Upper lobe of left lung (tissue), 6 donors: ENCODE measurements at regions not wholly inside any gene's neighbourhood (a gene's known extent, or its start where the extent isn't known, plus 50 kb on each side); places are given as distances from the start of the nearest gene placed in this dataset.

Experiments
- ATAC-seq, 2 donors: fragments of 200-7000 bp; cut with Tn5 transposase; one replicate each; pipeline ENCODE4 v1.9.1; 2022; ENCODE audit warnings: mild to moderate bottlenecking in 2 of 2, moderate library complexity in 2 of 2; ENCODE audit not compliant: low FRiP score in 2 of 2
- DNase-seq, 2 donors: peaks; one replicate each; pipeline ENCODE4 v3.0.0-alpha.2; 2019 to 2020
- H3K27ac ChIP-seq, 4 donors: fragments of 200-600 bp; sonication (generic); one replicate each; pipeline ENCODE4 v1.5.1; 2016 to 2019
- H3K27me3 ChIP-seq, 4 donors: fragments of 200-600 bp; sonication (generic); one replicate each; pipeline ENCODE4 v1.5.1; 2017 to 2019
- H3K36me3 ChIP-seq, 4 donors: fragments of 200-600 bp; sonication (generic); one replicate each; pipeline ENCODE4 v1.5.1; 2016 to 2019
- H3K4me1 ChIP-seq, 4 donors: fragments of 200-600 bp; sonication (generic); one replicate each; pipeline ENCODE4 v1.5.1; 2018 to 2019
- H3K4me3 ChIP-seq, 4 donors: fragments of 200-600 bp; sonication (generic); one replicate each; pipeline ENCODE4 v1.5.1; 2017 to 2019; ENCODE audit warnings: mild to moderate bottlenecking in 2 of 4, moderate library complexity in 1 of 4
- H3K9me3 ChIP-seq, 4 donors: fragments of 200-600 bp; sonication (generic); one replicate each; pipeline ENCODE4 v1.5.1; 2018 to 2019
- EP300 ChIP-seq, 4 donors: sonication (generic); formaldehyde crosslinking; IDR thresholded peaks; one replicate each; pipeline ENCODE4 v1.5.1; 2017; ENCODE audit warnings: antibody characterized with exemption in 4 of 4, control low read depth in 2 of 4
- POLR2A ChIP-seq, 4 donors: fragments of 450-650 bp; IDR thresholded peaks; one replicate each; pipeline ENCODE4 v1.5.1; 2016 to 2017; ENCODE audit warnings: antibody characterized with exemption in 4 of 4, mild to moderate bottlenecking in 2 of 4
- POLR2AphosphoS5 ChIP-seq, 2 donors: sonication (generic); formaldehyde crosslinking; IDR thresholded peaks; one replicate each; pipeline ENCODE4 v1.5.1; 2017; ENCODE audit warnings: antibody characterized with exemption in 2 of 2
- WGBS, 2 donors: methylation state at CpG; one replicate each; pipeline ENCODE4 v1.1.5; 2017 to 2018; 5-methylcytosine and 5-hydroxymethylcytosine counted together
- TF ChIP-seq, protein P1 (sequence below), 6 experiments: fragments of 450-650 bp in 4 of 6; fragments of 200-600 bp in 2 of 6; sonication (generic) in 2 of 6; IDR thresholded peaks; one replicate each; pipeline ENCODE4 v1.5.1; 2016 to 2019; ENCODE audit warnings: antibody characterized with exemption in 6 of 6
- donor health status: DM: no; HTN: no; CAD: no; lungs with moderate emphysema.
- donor health status: DM: no; HTN: yes; CAD: no; lungs with severe emphysema.

DNA sequence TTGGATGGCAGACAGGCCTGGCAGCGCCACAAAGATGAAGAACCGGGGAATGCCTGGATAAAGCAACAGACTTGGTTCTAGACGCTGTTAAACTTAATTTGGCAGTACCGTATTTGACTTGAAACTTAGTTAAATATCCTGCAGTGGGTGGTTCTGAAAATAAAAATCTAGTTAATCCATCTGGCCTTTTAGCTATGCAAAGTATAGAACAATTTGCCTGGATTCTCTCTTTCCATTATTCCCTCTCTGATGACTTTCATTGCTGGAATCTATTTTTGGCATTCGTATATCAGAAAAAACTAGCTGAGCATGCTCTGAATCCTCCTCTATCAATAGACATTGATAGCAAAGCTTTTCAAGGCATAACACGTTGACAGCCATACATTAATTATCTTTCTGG is 203.6 kb downstream of the MACC1 start:
- Histone ChIP-seq H3K9me3 (no peaks in the 10 kb centered on the region), H3K27me3 (no peaks in the 10 kb centered on the region), H3K36me3 (no peaks in the 10 kb centered on the region), H3K27ac (no peak overlapping the region), H3K4me3 (no peak overlapping the region), H3K4me1 (no peaks in the 10 kb centered on the region)
- DNase-seq (no peak), ATAC-seq (no peak)
- TF ChIP-seq POLR2A (IDR thresholded peaks at IDR 0.05) (no peak), EP300 (IDR thresholded peaks at IDR 0.05) (no peak), POLR2AphosphoS5 (IDR thresholded peaks at IDR 0.05) (no peak)
- TF ChIP-seq, protein P1, sequence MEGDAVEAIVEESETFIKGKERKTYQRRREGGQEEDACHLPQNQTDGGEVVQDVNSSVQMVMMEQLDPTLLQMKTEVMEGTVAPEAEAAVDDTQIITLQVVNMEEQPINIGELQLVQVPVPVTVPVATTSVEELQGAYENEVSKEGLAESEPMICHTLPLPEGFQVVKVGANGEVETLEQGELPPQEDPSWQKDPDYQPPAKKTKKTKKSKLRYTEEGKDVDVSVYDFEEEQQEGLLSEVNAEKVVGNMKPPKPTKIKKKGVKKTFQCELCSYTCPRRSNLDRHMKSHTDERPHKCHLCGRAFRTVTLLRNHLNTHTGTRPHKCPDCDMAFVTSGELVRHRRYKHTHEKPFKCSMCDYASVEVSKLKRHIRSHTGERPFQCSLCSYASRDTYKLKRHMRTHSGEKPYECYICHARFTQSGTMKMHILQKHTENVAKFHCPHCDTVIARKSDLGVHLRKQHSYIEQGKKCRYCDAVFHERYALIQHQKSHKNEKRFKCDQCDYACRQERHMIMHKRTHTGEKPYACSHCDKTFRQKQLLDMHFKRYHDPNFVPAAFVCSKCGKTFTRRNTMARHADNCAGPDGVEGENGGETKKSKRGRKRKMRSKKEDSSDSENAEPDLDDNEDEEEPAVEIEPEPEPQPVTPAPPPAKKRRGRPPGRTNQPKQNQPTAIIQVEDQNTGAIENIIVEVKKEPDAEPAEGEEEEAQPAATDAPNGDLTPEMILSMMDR (IDR thresholded peaks at IDR 0.05) = no peak
- 74 to 79% methylated on average over 6 of the region's 6 CpGs for WGBS, 2 donors

DNA sequence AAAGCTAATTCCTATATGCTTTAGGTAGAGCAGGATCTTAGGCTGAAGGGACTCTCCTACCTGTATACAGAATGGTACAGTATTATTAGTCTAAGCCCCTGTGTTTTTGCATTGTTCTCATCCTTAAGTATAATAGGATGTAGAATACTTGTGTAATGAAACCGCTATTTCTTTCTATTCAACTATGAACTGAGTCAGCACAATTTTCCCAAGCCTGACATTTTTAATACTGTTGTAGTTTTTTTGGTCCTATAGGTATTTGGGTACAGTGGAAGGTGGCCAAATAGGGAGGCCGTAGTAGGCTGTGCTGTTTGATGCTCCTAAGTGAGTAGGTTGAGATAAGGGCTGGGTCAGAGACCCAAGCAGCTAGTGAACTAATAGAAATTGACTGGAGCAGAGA is 205.1 kb downstream of the MACC1 start:
- ATAC-seq (no peak), DNase-seq (no peak)
- H3K36me3 ChIP-seq = no peaks in the 10 kb centered on the region
- WGBS, 2 donors = 83 to 90% methylated on average over 2 of the region's 2 CpGs
- H3K4me3 ChIP-seq = no peak overlapping the region
- no peaks in the 10 kb centered on the region for H3K4me1 ChIP-seq
- no peak for TF ChIP-seq POLR2AphosphoS5 (IDR thresholded peaks at IDR 0.05)
- no peak for TF ChIP-seq POLR2A (IDR thresholded peaks at IDR 0.05)
- TF ChIP-seq, protein P1 (IDR thresholded peaks at IDR 0.05) = no peak
- no peak for TF ChIP-seq EP300 (IDR thresholded peaks at IDR 0.05)
- no peaks in the 10 kb centered on the region for H3K27me3 ChIP-seq
- no peak overlapping the region for H3K27ac ChIP-seq
- no peaks in the 10 kb centered on the region for H3K9me3 ChIP-seq

DNA sequence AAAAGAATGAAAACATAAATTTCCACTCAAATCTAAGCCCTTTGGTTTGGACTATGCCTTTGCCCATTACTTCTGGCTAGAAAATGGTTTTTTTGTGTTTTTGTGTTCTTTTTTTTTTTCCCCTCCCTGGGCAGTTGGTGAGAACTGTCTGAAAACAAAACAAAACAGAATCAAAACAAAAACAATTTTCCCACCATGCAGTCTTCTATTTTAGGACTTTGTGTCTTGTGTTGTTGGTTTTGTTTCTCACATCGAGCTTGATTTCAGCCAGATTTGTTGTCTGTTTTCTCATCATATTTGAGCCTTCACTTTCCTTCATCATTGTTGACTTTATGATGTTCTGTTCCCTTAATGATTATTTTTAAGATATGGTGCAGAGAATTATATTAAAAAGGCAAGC is 206.3 kb downstream of the MACC1 start:
- Histone ChIP-seq H3K27me3 (no peaks in the 10 kb centered on the region), H3K4me1 (no peaks in the 10 kb centered on the region), H3K4me3 (no peak overlapping the region), H3K27ac (no peak overlapping the region), H3K36me3 (no peaks in the 10 kb centered on the region), H3K9me3 (no peaks in the 10 kb centered on the region)
- 76 to 96% methylated on average over 1 of the region's 1 CpG for WGBS, 2 donors
- ATAC-seq = no peak
- TF ChIP-seq EP300 (IDR thresholded peaks at IDR 0.05) = no peak
- TF ChIP-seq POLR2AphosphoS5 (IDR thresholded peaks at IDR 0.05) = no peak
- TF ChIP-seq, protein P1 (IDR thresholded peaks at IDR 0.05) = no peak
- no peak for TF ChIP-seq POLR2A (IDR thresholded peaks at IDR 0.05)
- no peak for DNase-seq

- Histone ChIP-seq H3K9me3 (no peaks in the 10 kb centered on the region), H3K27me3 (no peaks in the 10 kb centered on the region), H3K27ac (no peak overlapping the region), H3K36me3 (no peaks in the 10 kb centered on the region), H3K4me3 (no peak overlapping the region), H3K4me1 (no peaks in the 10 kb centered on the region)
- ATAC-seq = no peak
- DNase-seq = no peak
- TF ChIP-seq POLR2A (IDR thresholded peaks at IDR 0.05) (no peak), POLR2AphosphoS5 (IDR thresholded peaks at IDR 0.05) (no peak), EP300 (IDR thresholded peaks at IDR 0.05) (no peak)
- TF ChIP-seq, protein P1 (IDR thresholded peaks at IDR 0.05) = no peak
These were observed 209.7 kb downstream of the MACC1 start for GRCh38 chr7:20007510-20007909.

DNA sequence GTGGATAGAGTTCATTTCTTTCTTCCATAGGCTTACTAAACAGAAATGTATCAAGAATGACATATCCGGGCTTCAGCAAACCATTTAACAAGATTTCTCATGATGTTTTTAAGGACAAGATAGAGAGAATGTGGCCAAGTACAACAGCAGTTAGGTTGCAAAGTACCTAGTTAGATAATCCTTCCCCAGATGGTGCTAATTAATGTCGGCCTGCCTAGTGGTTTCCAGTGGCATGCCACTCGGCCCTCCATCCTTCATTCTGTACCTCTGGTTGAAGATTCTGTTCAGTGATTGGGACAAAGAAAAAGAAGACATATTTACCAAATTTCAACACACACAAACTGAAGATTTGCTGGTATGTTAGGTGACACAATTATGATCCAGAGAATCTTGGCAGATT is 212.1 kb downstream of the MACC1 start:
- Histone ChIP-seq H3K36me3 (no peaks in the 10 kb centered on the region), H3K27me3 (no peaks in the 10 kb centered on the region), H3K4me3 (no peak overlapping the region), H3K4me1 (no peaks in the 10 kb centered on the region), H3K27ac (no peak overlapping the region), H3K9me3 (no peaks in the 10 kb centered on the region)
- ATAC-seq (no peak), DNase-seq (no peak)
- 78 to 83% methylated on average over 3 of the region's 3 CpGs for WGBS, 2 donors
- TF ChIP-seq POLR2AphosphoS5 (IDR thresholded peaks at IDR 0.05) (no peak), POLR2A (IDR thresholded peaks at IDR 0.05) (no peak), EP300 (IDR thresholded peaks at IDR 0.05) (no peak)
- TF ChIP-seq, protein P1 (IDR thresholded peaks at IDR 0.05) = no peak
